ENCODE measurements at regions not wholly inside any gene's neighbourhood (a gene's known extent, or its start where the extent isn't known, plus 50 kb on each side); places are given as distances from the start of the nearest gene placed in this dataset.

DNA sequence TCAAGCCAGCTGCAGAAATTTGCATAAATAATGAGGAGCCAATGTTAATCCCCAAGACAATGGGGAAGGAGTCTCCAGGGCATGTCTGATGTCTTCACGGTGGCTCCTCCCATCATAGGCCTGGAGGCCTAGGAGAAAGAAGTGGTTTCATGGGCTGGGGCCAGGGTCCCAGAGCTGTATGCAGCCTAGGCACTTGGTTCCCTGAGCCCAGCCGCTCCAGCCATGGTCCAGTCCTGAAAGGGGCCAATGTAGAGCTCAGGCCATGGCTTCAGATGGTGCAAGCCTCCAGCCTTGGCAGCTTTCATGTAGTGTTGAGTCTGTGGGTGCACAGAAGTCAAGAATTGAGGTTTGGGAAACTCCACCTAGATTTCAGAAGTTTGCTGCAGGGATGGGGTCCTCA is 628.2 kb upstream of the GRIA3 start:
- TF ChIP-seq CTCF (IDR thresholded peaks at IDR 0.05) (no peak), EZH2 (IDR thresholded peaks at IDR 0.05; ENCODE audit: borderline replicate concordance, insufficient read depth, low read depth, low read length, poor library complexity, severe bottlenecking) (no peak)

Measured in B cell (primary cell).